Hippocampal formation (tissue), 2 donors: ENCODE measurements at regions not wholly inside any gene's neighbourhood (a gene's known extent, or its start where the extent isn't known, plus 50 kb on each side); places are given as distances from the start of the nearest gene placed in this dataset.

ENCODE experiments used
- DNase-seq, 2 donors: peaks; one replicate each; lab custom pipeline; 2025; lab: John Stamatoyannopoulos, UW

DNA sequence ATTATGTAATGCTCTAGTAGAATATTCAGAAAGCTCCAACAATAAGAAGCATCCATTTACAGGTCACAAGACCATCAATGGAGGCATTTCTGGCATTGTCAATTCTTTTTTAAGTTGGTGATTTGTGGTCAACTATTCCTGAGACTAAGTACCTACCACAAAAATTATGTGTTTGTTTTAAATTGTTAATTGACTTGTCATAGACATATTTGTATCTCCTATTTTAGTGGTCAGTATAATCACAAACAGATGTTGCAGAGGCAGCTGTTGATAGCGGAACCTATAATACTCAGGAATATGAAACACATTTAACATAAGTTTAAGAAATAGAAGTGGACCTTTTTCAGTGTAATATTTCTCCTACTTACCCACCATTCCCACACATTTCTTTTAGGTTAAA, 430.1 kb downstream of the CCDC85A start:
- no peak for DNase-seq

DNA sequence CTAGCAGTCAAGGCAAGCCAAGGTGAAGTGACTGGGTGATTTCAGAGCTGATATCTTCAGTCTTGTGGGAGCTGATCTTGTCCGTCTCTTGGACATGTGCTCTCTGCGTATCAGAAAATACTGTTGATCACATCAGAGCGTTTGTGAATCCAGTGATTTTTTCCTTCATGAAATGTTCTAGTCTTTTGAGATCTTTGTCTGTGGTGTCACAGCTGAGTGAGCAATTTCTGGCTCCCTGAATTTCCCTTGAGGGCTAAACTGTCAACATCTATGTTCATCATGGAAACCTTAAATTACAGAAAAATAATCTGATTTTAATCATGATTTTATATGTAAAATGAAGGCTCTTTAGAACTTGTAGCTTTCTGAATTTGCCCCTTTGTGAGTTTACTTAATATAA, 432.0 kb downstream of the CCDC85A start:
- DNase-seq: no peak

DNA sequence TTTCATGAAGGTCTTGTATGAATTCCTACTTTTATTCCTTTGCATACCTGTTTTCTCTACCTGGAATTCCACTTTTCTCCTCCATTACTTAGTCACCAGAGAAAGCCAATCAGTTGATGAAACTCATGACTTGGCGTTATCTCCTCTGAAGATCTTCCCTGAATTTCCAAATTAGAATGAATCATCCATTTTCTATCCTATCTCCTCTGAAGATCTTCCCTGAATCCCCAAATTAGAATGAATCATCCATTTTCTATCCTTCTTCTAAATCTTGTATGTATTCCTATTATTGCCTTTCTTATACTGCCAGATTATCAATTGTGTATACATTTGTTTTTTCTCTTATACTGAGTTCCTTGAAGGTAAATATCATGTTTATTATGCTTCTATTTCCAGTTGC, 440.4 kb downstream of the CCDC85A start:
- no peak for DNase-seq

DNA sequence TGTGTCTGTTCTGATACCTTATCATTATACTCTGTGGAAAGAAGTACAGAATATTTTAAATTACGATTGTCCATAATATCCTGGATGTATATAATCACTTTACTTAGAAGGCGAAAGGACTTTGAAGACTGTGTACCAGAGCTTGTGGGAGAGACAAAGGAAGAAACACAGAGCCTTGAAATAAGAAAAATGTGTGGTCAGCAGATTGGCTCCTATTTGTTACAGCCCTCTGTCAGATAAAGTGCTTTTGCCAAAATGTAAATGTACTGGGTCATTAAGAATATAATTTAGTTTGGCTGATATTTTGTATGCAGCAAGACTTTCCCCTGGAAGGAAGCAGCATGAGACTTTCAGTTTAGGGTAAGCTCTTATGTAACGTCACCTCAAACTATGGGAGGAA, 443.1 kb downstream of the CCDC85A start:
- DNase-seq: no peak

DNA sequence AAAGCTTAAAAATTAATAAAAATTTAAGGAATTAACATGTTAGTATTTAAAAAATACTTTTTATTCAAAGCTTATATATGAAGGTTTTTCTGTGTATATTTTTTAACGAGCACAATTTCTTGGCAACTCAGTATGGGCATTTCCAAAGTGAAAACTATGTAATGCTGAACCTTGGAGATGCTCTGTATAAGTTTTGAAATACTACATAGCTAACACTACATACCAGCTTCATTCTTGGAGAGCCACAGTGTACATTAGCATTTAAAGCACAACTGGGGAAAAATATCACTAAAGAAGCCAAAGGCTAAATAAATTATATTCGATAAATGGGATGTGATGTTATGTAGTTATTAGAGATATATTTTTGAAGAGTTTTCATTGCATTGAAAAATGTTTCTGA, 446.5 kb downstream of the CCDC85A start:
- no peak for DNase-seq

DNA sequence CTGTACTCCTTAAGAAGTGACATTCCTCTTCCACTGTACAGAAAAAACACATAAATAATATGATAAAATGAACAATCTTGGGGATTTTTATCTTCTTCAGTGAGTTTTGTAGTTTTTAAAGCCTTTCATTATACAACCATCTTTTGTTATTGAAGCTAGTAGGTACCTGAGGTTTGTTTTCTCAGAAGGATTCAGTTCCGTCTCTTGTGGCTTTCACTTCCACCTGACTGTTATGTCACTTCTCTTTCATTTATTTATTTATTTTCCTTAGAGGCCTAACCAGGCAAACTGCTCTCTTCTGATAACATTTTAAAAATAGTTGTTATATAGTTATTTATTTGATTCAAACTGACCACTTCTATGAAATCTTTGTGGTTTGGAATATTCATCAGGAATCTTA, 464.2 kb downstream of the CCDC85A start:
- no peak for DNase-seq

DNA sequence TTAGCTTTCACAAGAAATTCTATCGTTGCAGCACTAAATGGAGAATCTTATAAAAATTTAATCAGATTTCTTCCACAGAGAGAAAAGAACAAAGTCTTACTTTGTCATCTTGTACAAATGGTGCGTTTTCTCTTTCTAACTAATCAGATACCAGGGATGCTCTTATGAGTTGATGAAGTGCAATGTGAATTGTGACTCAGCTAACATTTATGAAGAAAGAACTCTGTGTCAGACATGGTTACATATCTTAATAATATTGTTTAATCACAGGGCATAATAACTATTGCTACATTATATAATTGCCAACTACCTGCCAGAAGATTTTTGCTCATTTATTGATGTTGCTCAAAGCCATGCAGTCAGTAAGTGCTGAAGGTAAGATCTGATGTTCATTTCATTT, 465.0 kb downstream of the CCDC85A start:
- no peak for DNase-seq

DNA sequence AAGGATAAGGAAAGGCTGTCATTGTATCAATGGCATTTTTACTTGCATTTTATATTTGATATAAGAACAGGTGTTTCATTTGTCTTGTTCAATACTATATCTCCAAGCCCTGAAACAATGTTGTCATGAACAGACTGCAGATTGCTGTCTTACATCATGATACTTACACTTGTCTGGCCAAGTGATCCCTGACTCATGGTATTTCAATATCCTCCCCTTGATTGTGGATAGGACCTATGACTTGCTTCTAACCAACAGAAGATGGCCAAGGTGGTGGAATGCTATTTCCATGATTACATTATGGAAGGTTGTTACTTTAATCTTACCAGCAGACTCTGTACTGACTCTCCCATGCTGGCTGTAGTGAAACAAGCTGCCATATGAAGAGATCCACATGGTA, 471.1 kb downstream of the CCDC85A start:
- DNase-seq: no peak

DNA sequence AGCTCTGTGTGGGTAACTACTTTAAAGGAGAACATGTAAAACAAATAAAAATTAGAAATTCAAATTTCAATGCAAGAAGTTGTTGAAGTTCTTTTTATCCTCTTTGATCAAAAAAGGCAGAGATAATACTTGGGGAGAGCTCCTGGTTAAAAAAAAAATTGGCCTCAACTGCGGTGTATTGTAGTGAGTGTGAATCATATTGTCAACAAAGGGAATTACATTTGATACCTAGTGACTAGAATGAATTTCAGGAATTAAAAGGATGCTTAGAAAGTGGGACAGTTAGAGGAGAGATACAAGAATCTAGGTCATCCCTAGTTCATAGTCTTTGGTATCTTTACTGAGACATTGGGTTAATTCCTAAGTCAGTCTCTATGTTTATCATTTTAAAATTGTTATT, 473.0 kb downstream of the CCDC85A start:
- DNase-seq: no peak

DNA sequence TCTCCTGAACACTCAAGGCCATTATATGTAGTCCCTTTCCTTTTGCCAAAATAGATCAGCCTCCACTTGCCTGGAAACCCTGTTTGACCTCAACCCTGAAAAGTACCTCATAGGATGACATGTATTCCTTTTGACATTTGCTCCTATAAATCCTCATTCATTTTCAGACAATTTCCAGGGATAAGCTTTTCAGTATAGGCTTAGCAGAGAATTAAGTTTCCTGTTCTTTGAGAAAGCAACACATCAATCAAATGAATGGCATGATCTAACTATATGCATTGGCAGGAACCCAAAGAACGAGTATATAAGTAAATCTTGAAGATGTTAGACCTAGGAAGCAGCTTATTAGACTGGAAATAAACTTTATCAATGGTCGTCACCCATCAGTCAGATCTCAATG, 483.0 kb downstream of the CCDC85A start:
- no peak for DNase-seq

DNA sequence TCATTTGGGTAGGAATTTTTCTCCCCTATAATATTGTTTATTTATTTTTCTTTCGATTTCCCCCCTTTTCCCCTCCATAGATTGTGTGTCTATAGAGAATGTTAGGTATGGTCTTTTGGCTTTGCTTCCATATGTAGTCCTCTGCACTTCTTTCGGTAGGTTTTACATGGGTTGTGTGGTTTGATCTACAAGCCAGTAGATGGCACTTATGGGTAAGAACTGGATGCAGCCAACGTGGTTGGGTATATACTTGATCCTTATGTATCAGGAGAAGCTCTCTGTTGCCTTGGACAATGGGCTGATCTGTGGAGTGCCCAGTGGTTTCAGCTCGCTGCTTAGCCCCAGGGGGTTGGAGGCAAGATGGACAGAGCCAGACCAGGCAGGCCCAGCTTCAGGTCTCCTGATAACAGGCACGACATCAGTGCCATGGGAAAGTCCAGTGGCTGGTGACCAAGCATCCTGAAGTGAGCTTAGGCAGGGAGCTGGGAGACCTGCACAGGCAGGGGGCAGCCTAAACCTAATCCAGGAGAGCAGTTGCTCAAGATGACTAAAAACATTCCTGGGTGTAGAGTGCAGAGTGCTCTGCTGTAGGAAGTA, 488.3 kb downstream of the CCDC85A start:
- DNase-seq: no peak

DNA sequence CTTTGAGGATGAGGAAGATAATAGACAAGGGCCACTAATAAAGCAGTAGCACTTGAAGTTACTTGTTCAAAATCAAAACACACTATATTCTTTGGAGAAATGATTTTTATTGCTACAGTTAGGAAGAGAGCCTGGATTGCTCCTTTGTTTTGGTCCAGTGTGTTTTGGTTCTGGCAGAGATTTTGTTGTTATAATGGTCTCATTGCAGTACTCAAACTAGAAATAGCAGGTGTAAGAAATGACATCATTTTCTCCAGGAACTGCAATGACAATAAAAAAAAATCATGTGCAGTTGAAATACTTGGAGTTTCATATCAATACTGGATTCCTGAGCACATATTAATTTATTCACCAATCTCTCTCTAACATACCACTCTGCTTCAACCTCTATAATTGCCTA, 490.3 kb downstream of the CCDC85A start:
- no peak for DNase-seq

DNA sequence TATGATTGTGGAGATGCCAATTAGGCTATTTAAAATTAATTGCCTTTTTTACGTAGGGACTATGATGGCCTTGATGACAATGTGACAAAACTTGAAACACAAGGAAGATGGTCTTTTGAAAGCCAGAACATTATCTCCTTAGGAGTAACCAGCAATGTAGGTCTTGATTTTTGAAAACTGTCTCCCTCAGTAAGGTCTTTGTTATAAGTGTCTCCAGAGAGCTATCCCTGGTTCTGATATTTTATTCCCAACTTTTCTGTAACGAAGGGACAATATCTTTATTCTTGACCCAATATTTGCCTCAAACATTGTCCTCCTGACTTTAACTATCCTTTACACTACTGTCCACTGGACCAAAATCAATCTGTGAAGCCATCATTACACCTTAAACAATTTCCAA, 493.2 kb downstream of the CCDC85A start:
- no peak for DNase-seq

DNA sequence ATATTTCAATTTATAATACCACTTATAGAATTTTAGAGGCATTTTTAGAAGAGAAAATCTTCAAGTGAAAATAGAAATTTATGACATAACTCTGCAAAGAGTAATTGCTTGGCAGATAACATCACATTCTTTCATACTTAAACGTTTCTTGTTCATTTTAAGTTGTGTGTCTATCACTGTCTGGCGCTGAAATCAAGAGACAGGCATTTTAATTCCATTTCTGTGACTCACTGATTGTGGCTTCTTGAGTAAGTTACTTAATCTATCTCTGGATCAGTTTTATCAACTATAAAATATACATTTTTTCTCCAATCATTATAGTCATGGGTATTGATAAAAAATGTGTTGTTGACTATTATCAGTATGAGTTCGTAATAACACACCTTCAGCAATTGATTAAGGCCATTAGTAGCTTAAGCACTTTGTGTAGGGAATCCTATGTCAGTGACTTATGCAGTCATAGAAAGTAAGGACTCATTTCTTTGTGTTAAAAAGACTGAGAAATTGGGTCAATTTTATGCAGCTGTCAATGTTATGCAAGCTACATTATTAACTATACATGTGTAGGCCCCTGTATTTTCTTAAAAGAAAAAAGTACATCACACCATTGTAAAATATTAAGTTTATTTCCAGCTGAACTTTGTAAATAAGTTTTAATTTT, 497.3 kb downstream of the CCDC85A start:
- DNase-seq: no peak

DNA sequence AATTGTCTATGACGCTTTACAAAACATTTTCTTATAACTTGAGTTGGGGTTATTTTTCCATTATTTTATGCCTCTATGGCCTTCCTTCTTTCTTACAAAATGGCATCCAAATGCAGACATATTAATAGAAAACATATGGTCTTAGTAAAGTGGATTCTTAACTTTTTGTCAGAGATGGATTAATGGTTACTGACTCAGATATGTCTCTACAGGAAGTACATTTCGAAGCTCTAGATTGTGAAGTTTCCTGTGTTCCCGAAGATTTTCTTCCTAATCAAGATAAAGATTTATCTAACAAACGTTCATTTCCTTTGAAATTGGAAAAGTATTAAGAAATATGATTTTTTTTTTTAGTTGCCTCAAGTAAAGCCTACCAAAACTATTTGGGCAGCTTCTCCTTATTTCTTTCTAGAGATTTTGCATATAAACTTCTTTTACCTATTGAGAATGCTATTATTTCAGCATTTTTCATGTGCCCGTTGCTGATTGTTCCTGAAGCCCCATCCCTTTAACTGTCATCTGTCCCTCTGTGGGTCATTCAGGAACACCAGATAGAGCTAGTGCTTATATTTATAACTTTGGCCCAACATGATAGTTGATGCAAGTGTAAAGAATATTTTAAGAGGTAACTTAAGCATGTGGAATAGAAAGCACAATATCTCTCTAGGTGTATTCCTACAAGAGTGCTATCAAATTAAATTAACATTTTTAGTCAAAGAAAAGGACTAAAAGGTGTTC, 498.0 kb downstream of the CCDC85A start:
- DNase-seq: no peak

DNA sequence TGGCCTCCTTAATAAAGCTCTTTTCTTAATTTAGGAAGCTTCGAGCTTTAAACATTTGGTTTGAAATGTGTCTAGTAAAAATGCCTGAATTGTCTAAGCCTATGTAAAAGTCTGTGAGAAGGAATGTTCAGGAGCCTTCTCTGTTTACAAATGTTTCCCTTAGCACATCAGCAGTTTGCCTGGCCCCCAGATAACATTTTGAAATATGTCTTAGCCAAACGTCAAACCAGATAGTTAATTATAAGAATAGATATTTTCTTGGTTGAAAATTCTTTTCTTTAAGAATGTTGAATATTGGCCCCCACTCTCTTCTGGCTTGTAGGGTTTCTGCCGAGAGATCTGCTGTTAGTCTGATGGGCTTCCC, 498.6 kb downstream of the CCDC85A start:
- DNase-seq: no peak

DNA sequence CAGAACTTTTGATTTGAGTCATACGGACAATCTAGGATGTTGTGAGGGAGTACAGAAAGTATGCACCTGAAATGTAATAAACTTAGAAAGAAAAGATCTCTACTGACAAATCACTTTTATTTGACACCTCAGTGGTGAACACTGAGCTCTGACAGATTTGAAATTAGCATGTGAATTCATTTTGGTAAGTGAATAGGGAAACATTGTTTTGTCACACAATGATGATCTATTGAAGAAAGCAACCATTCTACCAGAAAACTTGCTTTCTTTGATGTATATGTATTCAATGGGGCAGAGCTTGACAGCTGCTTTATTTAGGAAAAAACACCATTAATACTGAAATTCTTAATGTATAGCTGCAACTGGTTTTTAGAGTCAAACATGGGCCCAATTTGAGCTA, 500.5 kb downstream of the CCDC85A start:
- DNase-seq: no peak

DNA sequence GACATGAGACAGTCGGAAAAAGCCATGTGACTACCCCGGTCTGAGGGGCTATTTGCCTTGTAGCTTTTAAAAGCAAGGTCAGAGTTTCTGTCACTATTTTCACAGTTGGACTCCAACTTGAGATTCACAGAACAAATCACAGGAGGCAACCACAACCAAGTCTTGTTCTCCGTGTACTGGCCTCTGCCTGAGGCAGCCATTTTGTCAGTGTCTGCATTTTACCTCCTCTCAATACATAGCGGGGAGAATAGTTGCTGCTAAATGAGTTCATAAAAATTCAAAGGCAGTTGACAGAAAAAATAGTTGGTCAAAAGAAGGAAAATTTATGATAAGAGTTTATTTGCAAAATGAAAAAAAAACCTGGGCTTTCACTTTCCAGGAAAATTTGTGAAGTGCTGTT, 501.4 kb downstream of the CCDC85A start:
- DNase-seq: no peak

DNA sequence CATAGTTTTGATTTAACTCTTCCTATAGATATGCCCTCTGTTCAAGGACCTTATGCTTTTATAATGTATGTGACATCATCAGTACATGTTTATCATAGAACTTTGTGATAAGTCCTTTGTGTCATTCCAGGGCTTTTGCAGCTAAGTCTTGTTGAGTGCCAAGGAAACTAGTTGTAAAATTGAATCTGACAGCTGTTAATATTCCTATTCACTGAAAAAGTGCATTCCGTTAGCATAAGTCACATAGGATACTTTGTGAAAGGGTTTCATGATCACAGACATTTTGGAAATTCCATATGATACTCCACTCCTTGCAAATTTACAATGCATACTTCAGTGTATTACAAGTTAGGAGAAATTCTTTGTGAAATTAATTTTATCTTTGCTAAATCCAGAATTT, 503.4 kb downstream of the CCDC85A start:
- DNase-seq: no peak

DNA sequence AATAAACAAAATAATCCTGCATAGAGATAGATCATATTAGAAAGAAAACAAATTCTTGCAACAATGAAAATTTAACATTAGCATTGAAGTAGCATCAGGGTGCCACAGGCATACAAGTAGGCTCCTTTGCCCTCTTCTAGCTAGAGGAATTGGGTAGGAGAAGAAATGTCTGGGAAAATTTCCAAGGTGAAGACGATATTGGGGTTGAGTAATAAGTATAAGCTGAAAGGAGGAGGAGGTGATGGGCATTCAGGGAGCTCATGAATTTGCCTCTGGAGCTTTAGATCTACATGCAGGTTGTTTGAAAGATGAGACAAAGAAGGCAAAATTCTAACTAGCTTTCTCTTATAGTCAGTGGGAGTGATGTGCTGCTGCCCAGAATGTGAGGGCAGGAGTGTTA, 504.9 kb downstream of the CCDC85A start:
- no peak for DNase-seq

DNA sequence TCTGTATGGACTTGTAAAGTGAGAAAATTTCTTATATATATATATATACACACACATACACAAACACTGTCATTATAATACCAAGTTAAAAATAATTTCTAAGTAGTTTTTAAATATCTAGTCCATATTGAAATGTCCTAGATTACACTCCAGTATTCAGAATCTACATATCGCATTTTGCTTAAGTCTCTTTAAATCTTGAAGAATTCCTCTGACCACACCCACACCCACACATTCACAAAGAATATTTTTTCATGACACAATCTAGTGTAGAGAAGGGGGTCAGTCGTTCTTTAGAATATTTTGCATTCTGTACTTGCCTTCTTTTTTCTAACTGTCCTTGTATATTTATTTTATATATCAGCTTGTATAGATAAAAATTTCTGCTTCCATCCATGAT, 509.7 kb downstream of the CCDC85A start:
- no peak for DNase-seq

DNA sequence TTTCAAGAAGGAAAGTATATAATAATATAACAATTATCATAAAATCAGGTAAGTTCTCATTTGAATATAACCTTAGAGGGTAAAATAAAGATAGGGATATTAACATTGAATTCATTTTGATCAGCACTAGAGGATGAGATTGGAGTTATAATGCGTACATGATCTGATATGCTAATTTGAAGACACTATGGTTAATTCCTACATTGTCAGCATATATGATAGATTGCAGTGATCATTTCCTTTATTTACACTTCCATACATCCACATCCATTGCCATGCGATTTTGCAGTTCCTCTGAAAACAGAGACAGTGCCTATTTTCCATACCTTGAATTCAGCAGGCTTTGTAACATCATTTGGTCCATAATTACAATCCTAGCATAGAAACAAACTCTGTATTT, 519.2 kb downstream of the CCDC85A start:
- DNase-seq: no peak

DNA sequence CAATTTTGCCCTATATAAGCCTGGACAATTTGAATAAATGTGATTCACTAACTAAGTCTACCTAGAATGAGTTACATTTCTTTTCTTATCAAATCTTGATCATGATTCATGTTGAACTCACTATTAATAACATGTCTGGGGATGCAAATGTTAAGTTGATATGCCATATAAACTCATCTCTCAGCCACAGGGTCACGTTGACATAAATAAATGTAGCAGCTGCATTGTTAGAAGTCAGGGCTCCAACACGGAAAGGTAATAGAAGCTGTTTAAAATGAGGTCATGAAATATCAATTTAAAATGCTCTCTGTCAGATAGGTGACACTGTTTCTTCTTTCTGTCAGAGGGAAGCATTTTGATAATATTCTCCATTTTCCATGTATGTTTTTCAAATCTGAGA, 521.9 kb downstream of the CCDC85A start:
- DNase-seq: no peak

DNA sequence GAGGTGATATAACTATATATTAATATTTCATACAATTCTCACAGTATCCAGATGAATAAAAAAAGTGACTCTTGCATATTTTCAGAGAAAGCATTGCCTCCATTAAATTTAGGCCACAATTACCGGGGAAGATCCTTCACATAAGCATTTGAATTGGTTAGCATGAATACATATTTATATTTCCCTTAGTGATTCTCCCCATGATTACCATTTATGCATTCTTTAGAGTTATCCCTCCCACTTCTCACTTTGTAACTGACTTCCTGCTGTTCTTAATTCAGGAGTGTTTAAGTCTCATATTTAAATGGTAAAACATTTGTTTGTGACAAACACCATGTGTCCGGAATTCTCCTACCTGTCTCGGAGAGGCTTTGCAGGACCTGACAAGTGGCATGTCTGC, 523.4 kb downstream of the CCDC85A start:
- DNase-seq: no peak
